GM18907 (cell line): ENCODE measurements at regions not wholly inside any gene's neighbourhood (a gene's known extent, or its start where the extent isn't known, plus 50 kb on each side); places are given as distances from the start of the nearest gene placed in this dataset.

Experiments
- ATAC-seq: cut with Tn5 transposase; IDR thresholded peaks from one replicate; pipeline ENCODE4 v1.9.1; 2021; ENCODE audit warnings: mild to moderate bottlenecking, moderate library complexity; ENCODE audit not compliant: unreplicated experiment

GRCh38 chr11:119523539-119524157 lies 100.7 kb upstream of the THY1 start:
- no peak for ATAC-seq

GRCh38 chr11:119522609-119523008 lies 99.6 kb upstream of the THY1 start:
- no peak for ATAC-seq

GRCh38 chr11:119521551-119521950 lies 98.6 kb upstream of the THY1 start:
- ATAC-seq, result no peak

- ATAC-seq, result no peak
Measured at GRCh38 chr11:119520966-119521365, 98.0 kb upstream of the THY1 start.

- no peak for ATAC-seq
Measured at GRCh38 chr11:119520400-119520799, 97.4 kb upstream of the THY1 start.

- ATAC-seq, result no peak
Measured at GRCh38 chr11:119519796-119520195, 96.8 kb upstream of the THY1 start.

- no peak for ATAC-seq
Measured at GRCh38 chr11:119518746-119519730, 96.1 kb upstream of the THY1 start.

- no peak for ATAC-seq
Measured at GRCh38 chr11:119515771-119516400, 92.9 kb upstream of the THY1 start.

GRCh38 chr11:119513806-119514170 lies 90.8 kb upstream of the THY1 start:
- ATAC-seq, result no peak

GRCh38 chr11:119513131-119513805 lies 90.3 kb upstream of the THY1 start:
- no peak for ATAC-seq

- ATAC-seq, result peak; percentile 49
Measured at GRCh38 chr11:119512369-119512768, 89.4 kb upstream of the THY1 start.

GRCh38 chr11:119511614-119512306 lies 88.8 kb upstream of the THY1 start:
- no peak for ATAC-seq

- ATAC-seq, result peak; percentile 70
Measured at GRCh38 chr11:119509969-119510401, 87.0 kb upstream of the THY1 start.

- no peak for ATAC-seq
Measured at GRCh38 chr11:119509282-119509841, 86.4 kb upstream of the THY1 start.

GRCh38 chr11:119506436-119506835 lies 83.5 kb upstream of the THY1 start:
- ATAC-seq, result no peak

GRCh38 chr11:119505861-119506260 lies 82.9 kb upstream of the THY1 start:
- no peak for ATAC-seq

GRCh38 chr11:119505071-119505470 lies 82.1 kb upstream of the THY1 start:
- ATAC-seq, result no peak

GRCh38 chr11:119504371-119504770 lies 81.4 kb upstream of the THY1 start:
- no peak for ATAC-seq

GRCh38 chr11:119501777-119502405 lies 78.9 kb upstream of the THY1 start:
- no peak for ATAC-seq

GRCh38 chr11:119497717-119498116 lies 74.7 kb upstream of the THY1 start:
- no peak for ATAC-seq
